ENCODE measurements at regions not wholly inside any gene's neighbourhood (a gene's known extent, or its start where the extent isn't known, plus 50 kb on each side); places are given as distances from the start of the nearest gene placed in this dataset.

DNA sequence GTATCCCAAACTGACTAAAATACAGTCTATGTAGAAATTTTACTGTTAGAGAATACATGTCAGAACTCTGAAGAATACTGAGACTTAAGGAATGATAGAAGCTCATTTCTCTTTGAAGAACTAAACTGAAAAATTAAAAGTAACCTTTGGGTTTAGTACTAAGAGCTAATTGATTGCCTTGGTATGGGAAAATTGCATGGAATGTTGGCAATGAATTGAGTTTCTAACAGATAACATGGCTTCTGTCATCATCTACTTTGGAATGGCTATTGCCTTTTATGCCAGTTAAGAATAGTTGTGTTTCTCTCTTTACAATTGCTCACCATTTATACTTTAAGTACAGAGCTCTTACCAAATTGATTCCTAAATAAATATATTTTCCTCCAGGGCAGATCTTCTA, 308.8 kb upstream of the SYT1 start:
- TF ChIP-seq, protein P1, sequence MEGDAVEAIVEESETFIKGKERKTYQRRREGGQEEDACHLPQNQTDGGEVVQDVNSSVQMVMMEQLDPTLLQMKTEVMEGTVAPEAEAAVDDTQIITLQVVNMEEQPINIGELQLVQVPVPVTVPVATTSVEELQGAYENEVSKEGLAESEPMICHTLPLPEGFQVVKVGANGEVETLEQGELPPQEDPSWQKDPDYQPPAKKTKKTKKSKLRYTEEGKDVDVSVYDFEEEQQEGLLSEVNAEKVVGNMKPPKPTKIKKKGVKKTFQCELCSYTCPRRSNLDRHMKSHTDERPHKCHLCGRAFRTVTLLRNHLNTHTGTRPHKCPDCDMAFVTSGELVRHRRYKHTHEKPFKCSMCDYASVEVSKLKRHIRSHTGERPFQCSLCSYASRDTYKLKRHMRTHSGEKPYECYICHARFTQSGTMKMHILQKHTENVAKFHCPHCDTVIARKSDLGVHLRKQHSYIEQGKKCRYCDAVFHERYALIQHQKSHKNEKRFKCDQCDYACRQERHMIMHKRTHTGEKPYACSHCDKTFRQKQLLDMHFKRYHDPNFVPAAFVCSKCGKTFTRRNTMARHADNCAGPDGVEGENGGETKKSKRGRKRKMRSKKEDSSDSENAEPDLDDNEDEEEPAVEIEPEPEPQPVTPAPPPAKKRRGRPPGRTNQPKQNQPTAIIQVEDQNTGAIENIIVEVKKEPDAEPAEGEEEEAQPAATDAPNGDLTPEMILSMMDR (IDR thresholded peaks at IDR 0.05), result no peak
- Mint-ChIP-seq H3K4me3 (no peak overlapping the region), H3K36me3 (ENCODE audit: low read depth) (no peaks in the 10 kb centered on the region), H3K4me1 (ENCODE audit: low read depth) (peaks cover 15% of the 10 kb centered on the region), H3K27ac (no peak overlapping the region), H3K27me3 (ENCODE audit: insufficient read depth) (peaks cover 2% of the 10 kb centered on the region; the same call in 1 of the 2 replicates), H3K9me3 (no peaks in the 10 kb centered on the region)
- DNase-seq, result no peak

DNA sequence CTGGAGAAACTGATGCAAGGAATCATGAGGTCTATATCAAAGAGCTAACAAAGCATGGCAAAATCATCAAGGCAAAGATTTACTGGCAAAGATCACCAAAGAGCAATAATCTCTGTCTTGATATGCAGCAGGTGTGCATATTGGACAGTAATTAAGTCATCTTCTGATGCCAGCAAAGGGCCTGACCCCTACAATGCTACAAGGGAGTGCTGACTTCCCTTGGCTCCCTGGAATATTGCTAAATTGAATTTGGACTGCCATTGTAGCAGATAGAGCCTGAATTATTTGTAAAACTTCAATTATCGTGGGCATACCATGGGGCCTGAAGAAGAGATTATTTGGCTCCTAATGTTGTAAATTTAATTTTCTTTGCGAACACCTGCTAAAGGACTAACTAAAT, 307.9 kb upstream of the SYT1 start:
- H3K4me3 Mint-ChIP-seq, result no peak overlapping the region
- peaks cover 2% of the 10 kb centered on the region; the same call in 1 of the 2 replicates for H3K27me3 Mint-ChIP-seq (ENCODE audit: insufficient read depth)
- TF ChIP-seq, protein P1 (IDR thresholded peaks at IDR 0.05), result no peak
- no peaks in the 10 kb centered on the region for H3K9me3 Mint-ChIP-seq
- H3K4me1 Mint-ChIP-seq (ENCODE audit: low read depth), result peaks cover 15% of the 10 kb centered on the region
- DNase-seq, result no peak
- H3K27ac Mint-ChIP-seq, result no peak overlapping the region
- no peaks in the 10 kb centered on the region for H3K36me3 Mint-ChIP-seq (ENCODE audit: low read depth)

DNA sequence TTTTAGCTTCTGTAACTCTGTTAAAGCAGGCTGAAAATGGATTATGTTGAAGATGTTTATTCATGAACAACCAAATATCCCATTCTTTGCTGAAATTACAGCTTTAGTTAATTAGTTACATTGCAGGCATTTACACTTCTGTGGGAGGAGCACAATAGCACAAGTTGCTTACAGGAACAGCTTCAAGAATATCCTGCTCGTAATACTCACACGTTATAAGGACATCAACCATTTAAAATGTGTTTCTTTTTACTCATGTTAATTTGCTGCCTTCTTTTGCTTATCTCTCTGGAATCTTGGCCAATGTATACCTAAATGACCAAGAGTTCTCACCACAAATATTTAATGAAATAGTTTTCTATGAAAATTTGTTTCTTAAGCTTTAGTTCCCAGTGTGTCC, 305.2 kb upstream of the SYT1 start:
- Mint-ChIP-seq H3K27me3 (ENCODE audit: insufficient read depth) (peaks cover 2% of the 10 kb centered on the region; the same call in 1 of the 2 replicates), H3K27ac (no peak overlapping the region), H3K4me1 (ENCODE audit: low read depth) (peaks cover 15% of the 10 kb centered on the region), H3K9me3 (no peaks in the 10 kb centered on the region), H3K36me3 (ENCODE audit: low read depth) (no peaks in the 10 kb centered on the region), H3K4me3 (no peak overlapping the region)
- TF ChIP-seq, protein P1 (IDR thresholded peaks at IDR 0.05), result no peak
- DNase-seq, result no peak

DNA sequence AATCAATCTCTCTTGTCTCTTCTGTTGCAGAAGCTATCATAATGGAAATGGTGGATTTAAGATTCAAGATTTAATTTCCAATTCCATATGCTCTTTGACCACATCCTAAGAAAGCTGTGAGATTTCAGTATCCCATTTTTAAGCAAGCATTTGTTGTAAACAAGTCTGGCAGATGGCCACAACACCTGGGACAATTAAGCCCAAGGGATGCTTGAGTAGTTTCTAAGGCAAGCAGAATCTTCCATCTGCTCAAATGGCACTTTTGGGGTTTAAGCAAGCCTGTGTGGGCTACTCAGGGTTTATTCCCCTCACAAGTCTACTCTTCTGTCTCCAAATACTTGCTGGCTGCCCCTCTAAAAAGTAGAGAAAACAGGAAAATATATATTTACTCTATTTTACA, 304.7 kb upstream of the SYT1 start:
- Mint-ChIP-seq H3K9me3 (no peaks in the 10 kb centered on the region), H3K27me3 (ENCODE audit: insufficient read depth) (peaks cover 2% of the 10 kb centered on the region; the same call in 1 of the 2 replicates), H3K4me1 (ENCODE audit: low read depth) (peaks cover 15% of the 10 kb centered on the region), H3K27ac (no peak overlapping the region), H3K36me3 (ENCODE audit: low read depth) (no peaks in the 10 kb centered on the region), H3K4me3 (no peak overlapping the region)
- no peak for DNase-seq
- TF ChIP-seq, protein P1 (IDR thresholded peaks at IDR 0.05), result no peak

DNA sequence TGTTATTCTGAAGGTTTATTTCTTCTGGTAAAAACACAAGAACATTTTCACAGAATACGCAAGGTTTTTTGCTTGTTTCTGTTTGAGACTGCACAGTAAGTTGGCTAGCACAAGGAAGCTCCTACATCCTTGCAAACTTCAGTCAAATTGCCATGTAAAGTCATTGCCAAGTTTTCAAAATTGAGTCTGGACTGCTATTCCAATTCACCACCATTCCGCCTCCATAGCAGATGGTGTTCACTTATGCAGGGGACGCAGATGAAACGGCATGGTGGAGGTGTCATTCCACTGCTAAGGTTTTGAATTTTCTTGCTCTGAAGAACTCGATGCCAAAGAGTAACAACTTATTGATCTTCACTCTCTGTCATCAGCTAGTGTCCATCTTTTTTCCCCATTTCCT, 303.9 kb upstream of the SYT1 start:
- Mint-ChIP-seq H3K27ac (no peak overlapping the region), H3K4me1 (ENCODE audit: low read depth) (peaks cover 15% of the 10 kb centered on the region), H3K4me3 (no peak overlapping the region), H3K36me3 (ENCODE audit: low read depth) (no peaks in the 10 kb centered on the region), H3K27me3 (ENCODE audit: insufficient read depth) (peaks cover 2% of the 10 kb centered on the region; the same call in 1 of the 2 replicates), H3K9me3 (no peaks in the 10 kb centered on the region)
- DNase-seq, result no peak
- TF ChIP-seq, protein P1 (IDR thresholded peaks at IDR 0.05), result no peak

All from HFFc6 (cell line).